Upper lobe of left lung (tissue), 6 donors: ENCODE measurements at regions not wholly inside any gene's neighbourhood (a gene's known extent, or its start where the extent isn't known, plus 50 kb on each side); places are given as distances from the start of the nearest gene placed in this dataset.

ENCODE experiments used
- ATAC-seq, 2 donors: fragments of 200-7000 bp; cut with Tn5 transposase; one replicate each; pipeline ENCODE4 v1.9.1; 2022; ENCODE audit warnings: mild to moderate bottlenecking in 2 of 2, moderate library complexity in 2 of 2; ENCODE audit not compliant: low FRiP score in 2 of 2
- DNase-seq, 2 donors: peaks; one replicate each; pipeline ENCODE4 v3.0.0-alpha.2; 2019 to 2020
- H3K27ac ChIP-seq, 4 donors: fragments of 200-600 bp; sonication (generic); one replicate each; pipeline ENCODE4 v1.5.1; 2016 to 2019
- H3K27me3 ChIP-seq, 4 donors: fragments of 200-600 bp; sonication (generic); one replicate each; pipeline ENCODE4 v1.5.1; 2017 to 2019
- H3K36me3 ChIP-seq, 4 donors: fragments of 200-600 bp; sonication (generic); one replicate each; pipeline ENCODE4 v1.5.1; 2016 to 2019
- H3K4me1 ChIP-seq, 4 donors: fragments of 200-600 bp; sonication (generic); one replicate each; pipeline ENCODE4 v1.5.1; 2018 to 2019
- H3K4me3 ChIP-seq, 4 donors: fragments of 200-600 bp; sonication (generic); one replicate each; pipeline ENCODE4 v1.5.1; 2017 to 2019; ENCODE audit warnings: mild to moderate bottlenecking in 2 of 4, moderate library complexity in 1 of 4
- H3K9me3 ChIP-seq, 4 donors: fragments of 200-600 bp; sonication (generic); one replicate each; pipeline ENCODE4 v1.5.1; 2018 to 2019
- EP300 ChIP-seq, 4 donors: sonication (generic); formaldehyde crosslinking; IDR thresholded peaks; one replicate each; pipeline ENCODE4 v1.5.1; 2017; ENCODE audit warnings: antibody characterized with exemption in 4 of 4, control low read depth in 2 of 4
- POLR2A ChIP-seq, 4 donors: fragments of 450-650 bp; IDR thresholded peaks; one replicate each; pipeline ENCODE4 v1.5.1; 2016 to 2017; ENCODE audit warnings: antibody characterized with exemption in 4 of 4, mild to moderate bottlenecking in 2 of 4
- POLR2AphosphoS5 ChIP-seq, 2 donors: sonication (generic); formaldehyde crosslinking; IDR thresholded peaks; one replicate each; pipeline ENCODE4 v1.5.1; 2017; ENCODE audit warnings: antibody characterized with exemption in 2 of 2
- WGBS, 2 donors: methylation state at CpG; one replicate each; pipeline ENCODE4 v1.1.5; 2017 to 2018; 5-methylcytosine and 5-hydroxymethylcytosine counted together
- TF ChIP-seq, protein P1 (sequence below), 6 experiments: fragments of 450-650 bp in 4 of 6; fragments of 200-600 bp in 2 of 6; sonication (generic) in 2 of 6; IDR thresholded peaks; one replicate each; pipeline ENCODE4 v1.5.1; 2016 to 2019; ENCODE audit warnings: antibody characterized with exemption in 6 of 6
- donor health status: DM: no; HTN: no; CAD: no; lungs with moderate emphysema.
- donor health status: DM: no; HTN: yes; CAD: no; lungs with severe emphysema.

GRCh38 chrX:138872537-138872936 lies 161.0 kb upstream of the FGF13 start:
- WGBS, 2 donors = 78 to 88% methylated on average over 1 of the region's 1 CpG
- ATAC-seq = no peak
- H3K36me3 ChIP-seq = no peaks in the 10 kb centered on the region

GRCh38 chrX:138871739-138872138 lies 160.2 kb upstream of the FGF13 start:
- no peak for ATAC-seq
- H3K4me3 ChIP-seq = no peak overlapping the region
- H3K27ac ChIP-seq = no peak overlapping the region
- H3K27me3 ChIP-seq = no peaks in the 10 kb centered on the region
- TF ChIP-seq POLR2A (IDR thresholded peaks at IDR 0.05) = no peak
- TF ChIP-seq POLR2AphosphoS5 (IDR thresholded peaks at IDR 0.05) = no peak
- no peak for TF ChIP-seq EP300 (IDR thresholded peaks at IDR 0.05)
- TF ChIP-seq, protein P1, sequence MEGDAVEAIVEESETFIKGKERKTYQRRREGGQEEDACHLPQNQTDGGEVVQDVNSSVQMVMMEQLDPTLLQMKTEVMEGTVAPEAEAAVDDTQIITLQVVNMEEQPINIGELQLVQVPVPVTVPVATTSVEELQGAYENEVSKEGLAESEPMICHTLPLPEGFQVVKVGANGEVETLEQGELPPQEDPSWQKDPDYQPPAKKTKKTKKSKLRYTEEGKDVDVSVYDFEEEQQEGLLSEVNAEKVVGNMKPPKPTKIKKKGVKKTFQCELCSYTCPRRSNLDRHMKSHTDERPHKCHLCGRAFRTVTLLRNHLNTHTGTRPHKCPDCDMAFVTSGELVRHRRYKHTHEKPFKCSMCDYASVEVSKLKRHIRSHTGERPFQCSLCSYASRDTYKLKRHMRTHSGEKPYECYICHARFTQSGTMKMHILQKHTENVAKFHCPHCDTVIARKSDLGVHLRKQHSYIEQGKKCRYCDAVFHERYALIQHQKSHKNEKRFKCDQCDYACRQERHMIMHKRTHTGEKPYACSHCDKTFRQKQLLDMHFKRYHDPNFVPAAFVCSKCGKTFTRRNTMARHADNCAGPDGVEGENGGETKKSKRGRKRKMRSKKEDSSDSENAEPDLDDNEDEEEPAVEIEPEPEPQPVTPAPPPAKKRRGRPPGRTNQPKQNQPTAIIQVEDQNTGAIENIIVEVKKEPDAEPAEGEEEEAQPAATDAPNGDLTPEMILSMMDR (IDR thresholded peaks at IDR 0.05) = no peak
- DNase-seq = no peak
- no peaks in the 10 kb centered on the region for H3K4me1 ChIP-seq
- H3K9me3 ChIP-seq = no peaks in the 10 kb centered on the region
- WGBS, 2 donors = 85% methylated on average over 2 to 3 of the region's 3 CpGs
- no peaks in the 10 kb centered on the region for H3K36me3 ChIP-seq

More at GRCh38 chrX:138872537-138872936, 161.0 kb upstream of the FGF13 start:
- TF ChIP-seq POLR2A (IDR thresholded peaks at IDR 0.05) = no peak
- TF ChIP-seq, protein P1 (IDR thresholded peaks at IDR 0.05) = no peak
- TF ChIP-seq EP300 (IDR thresholded peaks at IDR 0.05) = no peak
- TF ChIP-seq POLR2AphosphoS5 (IDR thresholded peaks at IDR 0.05) = no peak
- Histone ChIP-seq H3K27ac (no peak overlapping the region), H3K4me1 (no peaks in the 10 kb centered on the region), H3K4me3 (no peak overlapping the region), H3K9me3 (no peaks in the 10 kb centered on the region), H3K27me3 (no peaks in the 10 kb centered on the region)
- DNase-seq = no peak

GRCh38 chrX:138866643-138867042 lies 155.1 kb upstream of the FGF13 start:
- DNase-seq (no peak), ATAC-seq (no peak)
- WGBS, 2 donors = 76 to 94% methylated on average over 3 to 4 of the region's 4 CpGs
- Histone ChIP-seq H3K36me3 (no peaks in the 10 kb centered on the region), H3K4me1 (no peaks in the 10 kb centered on the region), H3K9me3 (no peaks in the 10 kb centered on the region), H3K27me3 (no peaks in the 10 kb centered on the region), H3K4me3 (no peak overlapping the region), H3K27ac (no peak overlapping the region)
- TF ChIP-seq, protein P1 (IDR thresholded peaks at IDR 0.05) = no peak
- no peak for TF ChIP-seq POLR2AphosphoS5 (IDR thresholded peaks at IDR 0.05)
- no peak for TF ChIP-seq POLR2A (IDR thresholded peaks at IDR 0.05)
- TF ChIP-seq EP300 (IDR thresholded peaks at IDR 0.05) = no peak

DNA sequence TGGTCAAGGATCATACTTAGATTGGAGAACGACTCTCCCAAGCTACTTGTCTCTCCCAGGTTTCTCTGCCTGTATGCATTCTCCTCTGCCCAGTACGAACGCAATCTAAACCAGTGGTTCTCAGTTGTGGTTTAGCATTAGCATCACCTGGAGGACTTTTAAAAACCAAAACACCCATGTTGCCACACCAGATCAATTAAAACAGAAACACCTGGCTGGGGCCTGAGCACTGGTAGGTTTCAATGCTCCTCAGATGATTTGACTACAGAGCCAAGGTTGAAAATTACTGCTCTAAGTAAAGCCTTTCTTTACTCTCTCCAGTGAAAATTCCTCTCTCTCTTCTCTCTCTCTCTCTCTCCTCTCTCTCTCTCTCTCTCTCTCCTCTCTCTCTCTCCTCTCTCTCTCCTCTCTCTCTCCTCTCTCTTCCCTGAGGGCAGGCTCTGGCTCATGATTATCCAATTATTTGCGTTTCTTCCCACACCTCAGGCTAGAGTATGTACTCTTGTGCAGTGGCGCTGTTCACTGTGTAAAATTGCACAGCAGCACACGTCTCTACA lies 153.7 kb upstream of the FGF13 start:
- TF ChIP-seq POLR2A (IDR thresholded peaks at IDR 0.05) (no peak), EP300 (IDR thresholded peaks at IDR 0.05) (no peak), POLR2AphosphoS5 (IDR thresholded peaks at IDR 0.05) (no peak)
- TF ChIP-seq, protein P1 (IDR thresholded peaks at IDR 0.05) = no peak
- DNase-seq = no peak
- no peak overlapping the region for H3K4me3 ChIP-seq
- no peaks in the 10 kb centered on the region for H3K27me3 ChIP-seq
- H3K4me1 ChIP-seq = no peaks in the 10 kb centered on the region
- H3K9me3 ChIP-seq = no peaks in the 10 kb centered on the region
- WGBS, 2 donors = 73 to 98% methylated on average over 6 of the region's 6 CpGs
- no peak overlapping the region for H3K27ac ChIP-seq
- no peak for ATAC-seq
- no peaks in the 10 kb centered on the region for H3K36me3 ChIP-seq

DNA sequence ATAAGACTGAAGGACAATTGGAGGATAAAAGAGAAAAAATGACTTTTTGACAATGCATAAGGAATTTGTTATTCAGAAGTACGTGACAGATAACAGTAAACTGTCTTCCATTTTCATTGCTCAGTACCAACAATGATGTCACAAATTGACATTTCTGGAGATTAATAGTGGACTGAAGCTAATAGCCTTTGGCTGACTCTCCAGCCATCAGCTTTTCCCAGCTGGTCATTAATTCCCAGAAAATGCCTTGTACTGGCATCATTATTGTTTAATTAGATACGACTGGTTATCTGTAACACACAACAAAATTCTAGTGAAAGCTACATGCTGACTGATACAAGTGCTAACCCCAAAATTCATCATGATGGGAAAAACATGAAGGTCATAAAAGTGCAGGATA lies 147.9 kb upstream of the FGF13 start:
- H3K36me3 ChIP-seq = no peaks in the 10 kb centered on the region
- TF ChIP-seq, protein P1 (IDR thresholded peaks at IDR 0.05) = no peak
- TF ChIP-seq POLR2A (IDR thresholded peaks at IDR 0.05) (no peak), POLR2AphosphoS5 (IDR thresholded peaks at IDR 0.05) (no peak), EP300 (IDR thresholded peaks at IDR 0.05) (no peak)
- no peaks in the 10 kb centered on the region for H3K4me1 ChIP-seq
- 70 to 71% methylated on average over 2 of the region's 2 CpGs for WGBS, 2 donors
- no peak overlapping the region for H3K4me3 ChIP-seq
- no peak overlapping the region for H3K27ac ChIP-seq
- ATAC-seq (no peak), DNase-seq (no peak)
- H3K27me3 ChIP-seq = no peaks in the 10 kb centered on the region
- H3K9me3 ChIP-seq = no peaks in the 10 kb centered on the region
